ENCODE measurements at regions not wholly inside any gene's neighbourhood (a gene's known extent, or its start where the extent isn't known, plus 50 kb on each side); places are given as distances from the start of the nearest gene placed in this dataset.

GRCh38 chr2:231861288-231861931 lies 64.8 kb downstream of the NPPC start:
- no peak for TF ChIP-seq CTCF (conservative IDR thresholded peaks at IDR 0.05)
- TF ChIP-seq EZH2 (IDR thresholded peaks at IDR 0.05; ENCODE audit: low read depth): no peak
